OCI-LY3 (cell line): ENCODE measurements at regions not wholly inside any gene's neighbourhood (a gene's known extent, or its start where the extent isn't known, plus 50 kb on each side); places are given as distances from the start of the nearest gene placed in this dataset.

Experiments
- EZH2phosphoT487 ChIP-seq: fragments of 200-600 bp; shearing (Covaris generic); IDR thresholded peaks from 2 replicates; pipeline ENCODE4 v1.6.1; 2018; ENCODE audit warnings: antibody characterized with exemption, mixed run types, low read depth
- TF ChIP-seq, protein P1 (sequence below): fragments of 200-600, 300-600 bp; sonication (generic); IDR thresholded peaks from 2 replicates; pipeline ENCODE4 v1.5.1; 2014; ENCODE audit warnings: antibody characterized with exemption, low read length, low read depth

DNA sequence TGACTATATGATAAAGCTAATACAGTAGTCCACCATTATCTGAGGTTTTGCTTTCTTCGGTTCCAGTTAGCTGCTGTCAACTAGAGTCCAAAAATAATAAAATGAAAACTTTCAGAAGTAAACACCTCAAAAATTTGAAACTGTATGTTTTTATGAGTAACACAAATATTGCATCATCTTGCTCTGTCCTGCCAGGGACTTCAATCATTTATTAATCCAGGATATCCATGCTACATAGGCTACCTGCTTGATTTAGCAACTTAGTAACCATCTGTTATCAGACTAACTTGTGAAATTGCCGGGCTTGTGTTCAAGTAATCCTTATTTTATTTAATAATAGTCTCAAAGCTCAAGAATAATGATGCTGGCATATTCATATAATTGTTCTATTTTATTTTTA lies 1537.8 kb upstream of the PABPC4L start:
- TF ChIP-seq, protein P1, sequence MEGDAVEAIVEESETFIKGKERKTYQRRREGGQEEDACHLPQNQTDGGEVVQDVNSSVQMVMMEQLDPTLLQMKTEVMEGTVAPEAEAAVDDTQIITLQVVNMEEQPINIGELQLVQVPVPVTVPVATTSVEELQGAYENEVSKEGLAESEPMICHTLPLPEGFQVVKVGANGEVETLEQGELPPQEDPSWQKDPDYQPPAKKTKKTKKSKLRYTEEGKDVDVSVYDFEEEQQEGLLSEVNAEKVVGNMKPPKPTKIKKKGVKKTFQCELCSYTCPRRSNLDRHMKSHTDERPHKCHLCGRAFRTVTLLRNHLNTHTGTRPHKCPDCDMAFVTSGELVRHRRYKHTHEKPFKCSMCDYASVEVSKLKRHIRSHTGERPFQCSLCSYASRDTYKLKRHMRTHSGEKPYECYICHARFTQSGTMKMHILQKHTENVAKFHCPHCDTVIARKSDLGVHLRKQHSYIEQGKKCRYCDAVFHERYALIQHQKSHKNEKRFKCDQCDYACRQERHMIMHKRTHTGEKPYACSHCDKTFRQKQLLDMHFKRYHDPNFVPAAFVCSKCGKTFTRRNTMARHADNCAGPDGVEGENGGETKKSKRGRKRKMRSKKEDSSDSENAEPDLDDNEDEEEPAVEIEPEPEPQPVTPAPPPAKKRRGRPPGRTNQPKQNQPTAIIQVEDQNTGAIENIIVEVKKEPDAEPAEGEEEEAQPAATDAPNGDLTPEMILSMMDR: no peak
- TF ChIP-seq EZH2phosphoT487: no peak
